KOPT-K1 (cell line): ENCODE measurements at regions not wholly inside any gene's neighbourhood (a gene's known extent, or its start where the extent isn't known, plus 50 kb on each side); places are given as distances from the start of the nearest gene placed in this dataset.

Experiments used
- H3K27ac ChIP-seq: fragments of 200-600 bp; sonication (generic); 2 replicates; pipeline ENCODE4 v1.5.1; 2016; ENCODE audit warnings: antibody characterized with exemption, mild to moderate bottlenecking, low read depth, low read length; ENCODE audit not compliant: poor library complexity, severe bottlenecking
- H3K36me3 ChIP-seq: fragments of 200-600 bp; sonication (generic); 2 replicates; pipeline ENCODE4 v1.5.1; 2017; ENCODE audit warnings: antibody characterized with exemption, mild to moderate bottlenecking, low read length, moderate library complexity; ENCODE audit not compliant: insufficient read depth
- H3K9me3 ChIP-seq: fragments of 200-600 bp; sonication (generic); 2 replicates; pipeline ENCODE4 v1.5.1; 2017; ENCODE audit warnings: antibody characterized with exemption, low read length, mild to moderate bottlenecking; ENCODE audit not compliant: insufficient read depth, poor library complexity, severe bottlenecking

GRCh38 chr3:178259703-178260102 is 276.5 kb upstream of the KCNMB2 start:
- Histone ChIP-seq H3K27ac (no peak overlapping the region), H3K9me3 (no peaks in the 10 kb centered on the region), H3K36me3 (no peaks in the 10 kb centered on the region)

- H3K27ac ChIP-seq = no peak overlapping the region
- H3K9me3 ChIP-seq = no peaks in the 10 kb centered on the region
- H3K36me3 ChIP-seq = no peaks in the 10 kb centered on the region
Observed at GRCh38 chr3:178260887-178261565, 275.2 kb upstream of the KCNMB2 start.

- Histone ChIP-seq H3K9me3 (no peaks in the 10 kb centered on the region), H3K36me3 (no peaks in the 10 kb centered on the region), H3K27ac (no peak overlapping the region)
Observed at GRCh38 chr3:178263236-178263916, 272.9 kb upstream of the KCNMB2 start.

- Histone ChIP-seq H3K36me3 (no peaks in the 10 kb centered on the region), H3K9me3 (no peaks in the 10 kb centered on the region), H3K27ac (no peak overlapping the region)
Observed at GRCh38 chr3:178267158-178267844, 268.9 kb upstream of the KCNMB2 start.

- Histone ChIP-seq H3K36me3 (no peaks in the 10 kb centered on the region), H3K9me3 (no peaks in the 10 kb centered on the region), H3K27ac (no peak overlapping the region)
Observed at GRCh38 chr3:178270838-178271237, 265.4 kb upstream of the KCNMB2 start.

- no peaks in the 10 kb centered on the region for H3K36me3 ChIP-seq
- H3K27ac ChIP-seq = no peak overlapping the region
- H3K9me3 ChIP-seq = no peaks in the 10 kb centered on the region
Observed at GRCh38 chr3:178271740-178272387, 264.4 kb upstream of the KCNMB2 start.

- Histone ChIP-seq H3K27ac (no peak overlapping the region), H3K36me3 (no peaks in the 10 kb centered on the region), H3K9me3 (no peaks in the 10 kb centered on the region)
Observed at GRCh38 chr3:178272841-178273240, 263.4 kb upstream of the KCNMB2 start.

- Histone ChIP-seq H3K9me3 (peaks cover 5% of the 10 kb centered on the region), H3K36me3 (no peaks in the 10 kb centered on the region), H3K27ac (no peak overlapping the region)
Observed at GRCh38 chr3:178274711-178275110, 261.5 kb upstream of the KCNMB2 start.

- H3K9me3 ChIP-seq = peaks cover 5% of the 10 kb centered on the region
- no peaks in the 10 kb centered on the region for H3K36me3 ChIP-seq
- no peak overlapping the region for H3K27ac ChIP-seq
Observed at GRCh38 chr3:178275311-178275710, 260.9 kb upstream of the KCNMB2 start.

- H3K36me3 ChIP-seq = no peaks in the 10 kb centered on the region
- no peak overlapping the region for H3K27ac ChIP-seq
- H3K9me3 ChIP-seq = peaks cover 5% of the 10 kb centered on the region
Observed at GRCh38 chr3:178275793-178276192, 260.4 kb upstream of the KCNMB2 start.

- H3K27ac ChIP-seq = no peak overlapping the region
- H3K9me3 ChIP-seq = peaks cover 5% of the 10 kb centered on the region
- H3K36me3 ChIP-seq = no peaks in the 10 kb centered on the region
Observed at GRCh38 chr3:178277605-178278004, 258.6 kb upstream of the KCNMB2 start.

- peaks cover 5% of the 10 kb centered on the region for H3K9me3 ChIP-seq
- H3K36me3 ChIP-seq = no peaks in the 10 kb centered on the region
- no peak overlapping the region for H3K27ac ChIP-seq
Observed at GRCh38 chr3:178283561-178283960, 252.7 kb upstream of the KCNMB2 start.

GRCh38 chr3:178284181-178284580 is 252.1 kb upstream of the KCNMB2 start:
- H3K9me3 ChIP-seq = peaks cover 4% of the 10 kb centered on the region
- no peak overlapping the region for H3K27ac ChIP-seq
- H3K36me3 ChIP-seq = no peaks in the 10 kb centered on the region

GRCh38 chr3:178288074-178288473 is 248.2 kb upstream of the KCNMB2 start:
- Histone ChIP-seq H3K9me3 (no peaks in the 10 kb centered on the region), H3K36me3 (no peaks in the 10 kb centered on the region), H3K27ac (no peak overlapping the region)

- no peaks in the 10 kb centered on the region for H3K36me3 ChIP-seq
- no peaks in the 10 kb centered on the region for H3K9me3 ChIP-seq
- H3K27ac ChIP-seq = no peak overlapping the region
Observed at GRCh38 chr3:178289544-178290160, 246.6 kb upstream of the KCNMB2 start.
